Sigmoid colon (tissue), 6 donors: ENCODE measurements at regions not wholly inside any gene's neighbourhood (a gene's known extent, or its start where the extent isn't known, plus 50 kb on each side); places are given as distances from the start of the nearest gene placed in this dataset.

ENCODE experiments used
- DNase-seq: peaks from one replicate; pipeline ENCODE4 v3.0.0-alpha.2; 2019
- H3K27ac ChIP-seq, 4 donors: fragments of 200-600 bp; sonication (generic); one replicate each; pipeline ENCODE4 v1.5.1; 2016 to 2019; ENCODE audit warnings: mild to moderate bottlenecking in 1 of 4
- H3K27me3 ChIP-seq, 3 donors: fragments of 200-600 bp; sonication (generic); one replicate each; pipeline ENCODE4 v1.5.1; 2019; ENCODE audit warnings: mild to moderate bottlenecking in 1 of 3
- H3K36me3 ChIP-seq, 4 donors: fragments of 200-600 bp; sonication (generic); one replicate each; pipeline ENCODE4 v1.5.1; 2016 to 2019
- H3K4me1 ChIP-seq, 4 donors: fragments of 200-600 bp; sonication (generic); one replicate each; pipeline ENCODE4 v1.5.1; 2017 to 2019
- H3K4me3 ChIP-seq, 4 donors: fragments of 200-600 bp; sonication (generic); one replicate each; pipeline ENCODE4 v1.5.1; 2017 to 2019; ENCODE audit warnings: mild to moderate bottlenecking in 2 of 4, moderate library complexity in 1 of 4
- H3K9me3 ChIP-seq, 4 donors: fragments of 200-600 bp in 3 of 4; sonication (generic) in 3 of 4; one replicate each; pipeline versions ENCODE4 v1.5.1 to v1.6.1; 2013 to 2019
- EP300 ChIP-seq, 4 donors: sonication (generic); formaldehyde crosslinking; IDR thresholded peaks; one replicate each; pipeline ENCODE4 v1.6.1; 2017; ENCODE audit warnings: antibody characterized with exemption in 4 of 4
- POLR2A ChIP-seq, 2 donors: fragments of 450-650 bp; IDR thresholded peaks; one replicate each; pipeline ENCODE4 v1.6.1; 2016; ENCODE audit warnings: antibody characterized with exemption in 2 of 2, mild to moderate bottlenecking in 2 of 2, moderate library complexity in 2 of 2
- POLR2AphosphoS5 ChIP-seq, 4 donors: sonication (generic); formaldehyde crosslinking; IDR thresholded peaks; one replicate each; pipeline ENCODE4 v1.6.1; 2017; ENCODE audit warnings: antibody characterized with exemption in 4 of 4
- WGBS, 2 donors: extraction: QIAGEN DNeasy Blood & Tissue Kit; methylation state at CpG; one replicate each; pipeline ENCODE4 v1.1.7; 2013; 5-methylcytosine and 5-hydroxymethylcytosine counted together
- intact Hi-C: fragments of 100-400 bp; cut with DNase I; formaldehyde crosslinking; loops from one replicate; pipeline ENCODE4 v1.15.1; 2023
- TF ChIP-seq, protein P1 (sequence below), 4 experiments: fragments of 450-650 bp in 3 of 4; fragments of 200-600 bp in 1 of 4; IDR thresholded peaks; one replicate each; pipeline ENCODE4 v1.5.1; 2016 to 2019; ENCODE audit warnings: antibody characterized with exemption in 4 of 4, mild to moderate bottlenecking in 3 of 4, moderate library complexity in 2 of 4
- donor health status: healthy with polysubstance abuse.
- donor health status: healthy.

DNA sequence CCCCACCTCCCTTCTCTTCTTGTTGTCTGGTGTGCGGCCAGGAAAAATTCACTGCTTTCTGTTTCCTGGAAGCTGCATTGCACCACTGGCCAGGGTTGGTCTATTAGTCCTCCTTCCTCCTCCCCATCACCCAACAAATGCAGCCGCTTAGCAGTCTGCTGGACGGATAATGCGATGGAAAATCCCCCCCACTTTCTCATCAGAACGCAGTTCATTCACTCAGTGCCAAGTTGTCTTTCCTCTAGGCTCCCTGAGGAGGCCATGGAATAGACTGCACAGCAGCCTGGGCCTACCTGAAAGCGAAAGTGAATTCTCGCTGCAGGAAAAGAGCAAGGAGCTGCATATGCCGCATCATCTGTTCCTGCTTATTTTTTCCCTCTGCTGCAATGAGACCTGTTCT is 513.6 kb downstream of the METTL15 start:
- DNase-seq, result no peak
- Histone ChIP-seq H3K27ac (peak overlapping the region in 1 of 4 donors; percentile 3), H3K4me1 (no peaks in the 10 kb centered on the region), H3K36me3 (no peaks in the 10 kb centered on the region), H3K9me3 (no peaks in the 10 kb centered on the region), H3K4me3 (peak overlapping the region in 3 of 4 donors; percentile 7 to 33 (median 11)), H3K27me3 (no peaks in the 10 kb centered on the region)
- TF ChIP-seq POLR2A (IDR thresholded peaks at IDR 0.05) (no peak), POLR2AphosphoS5 (IDR thresholded peaks at IDR 0.05) (no peak), EP300 (IDR thresholded peaks at IDR 0.05) (no peak)
- TF ChIP-seq, protein P1, sequence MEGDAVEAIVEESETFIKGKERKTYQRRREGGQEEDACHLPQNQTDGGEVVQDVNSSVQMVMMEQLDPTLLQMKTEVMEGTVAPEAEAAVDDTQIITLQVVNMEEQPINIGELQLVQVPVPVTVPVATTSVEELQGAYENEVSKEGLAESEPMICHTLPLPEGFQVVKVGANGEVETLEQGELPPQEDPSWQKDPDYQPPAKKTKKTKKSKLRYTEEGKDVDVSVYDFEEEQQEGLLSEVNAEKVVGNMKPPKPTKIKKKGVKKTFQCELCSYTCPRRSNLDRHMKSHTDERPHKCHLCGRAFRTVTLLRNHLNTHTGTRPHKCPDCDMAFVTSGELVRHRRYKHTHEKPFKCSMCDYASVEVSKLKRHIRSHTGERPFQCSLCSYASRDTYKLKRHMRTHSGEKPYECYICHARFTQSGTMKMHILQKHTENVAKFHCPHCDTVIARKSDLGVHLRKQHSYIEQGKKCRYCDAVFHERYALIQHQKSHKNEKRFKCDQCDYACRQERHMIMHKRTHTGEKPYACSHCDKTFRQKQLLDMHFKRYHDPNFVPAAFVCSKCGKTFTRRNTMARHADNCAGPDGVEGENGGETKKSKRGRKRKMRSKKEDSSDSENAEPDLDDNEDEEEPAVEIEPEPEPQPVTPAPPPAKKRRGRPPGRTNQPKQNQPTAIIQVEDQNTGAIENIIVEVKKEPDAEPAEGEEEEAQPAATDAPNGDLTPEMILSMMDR (IDR thresholded peaks at IDR 0.05), result no peak
- WGBS, 2 donors, result 55 to 76% methylated on average over 8 of the region's 8 CpGs
- intact Hi-C loops, result no loop called here

DNA sequence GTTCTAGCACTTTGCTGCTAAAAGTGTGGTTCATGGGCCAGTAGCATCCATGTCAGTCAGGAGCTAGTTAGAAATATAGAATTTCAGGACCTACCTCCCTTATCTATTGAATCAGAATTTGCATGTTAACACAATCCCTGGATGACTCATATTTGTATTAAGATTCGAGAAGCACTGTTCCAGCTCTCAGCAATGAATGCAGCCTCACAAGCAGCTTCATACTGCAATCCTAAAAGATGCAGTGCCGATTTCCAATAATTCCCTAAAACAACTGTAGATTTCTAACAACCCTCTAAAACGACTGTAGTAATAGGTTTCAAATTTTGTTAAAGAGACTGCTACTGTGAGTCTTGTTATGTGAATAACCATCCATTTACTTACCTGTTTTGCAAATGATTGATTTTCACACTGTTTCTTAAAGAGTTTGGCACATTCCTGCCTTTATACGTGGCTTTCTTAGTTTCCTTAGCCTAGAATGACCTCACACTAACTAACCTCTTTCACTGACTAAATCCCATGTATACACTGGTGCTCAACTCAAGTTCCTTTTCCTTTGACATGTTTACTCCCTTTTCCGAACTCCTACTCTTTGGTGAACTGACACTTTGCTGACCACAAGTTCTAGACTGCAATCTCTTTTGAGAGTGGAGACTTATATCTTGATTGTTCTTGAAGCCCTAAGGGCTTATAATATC is 511.8 kb downstream of the METTL15 start:
- Histone ChIP-seq H3K27me3 (no peaks in the 10 kb centered on the region), H3K4me3 (no peak overlapping the region), H3K4me1 (no peaks in the 10 kb centered on the region), H3K27ac (no peak overlapping the region), H3K9me3 (no peaks in the 10 kb centered on the region), H3K36me3 (no peaks in the 10 kb centered on the region)
- TF ChIP-seq, protein P1 (IDR thresholded peaks at IDR 0.05), result no peak
- no peak for TF ChIP-seq POLR2AphosphoS5 (IDR thresholded peaks at IDR 0.05)
- TF ChIP-seq EP300 (IDR thresholded peaks at IDR 0.05), result no peak
- WGBS, 2 donors, result 60 to 69% methylated on average over 5 of the region's 5 CpGs
- intact Hi-C loops, result no loop called here
- DNase-seq, result no peak

DNA sequence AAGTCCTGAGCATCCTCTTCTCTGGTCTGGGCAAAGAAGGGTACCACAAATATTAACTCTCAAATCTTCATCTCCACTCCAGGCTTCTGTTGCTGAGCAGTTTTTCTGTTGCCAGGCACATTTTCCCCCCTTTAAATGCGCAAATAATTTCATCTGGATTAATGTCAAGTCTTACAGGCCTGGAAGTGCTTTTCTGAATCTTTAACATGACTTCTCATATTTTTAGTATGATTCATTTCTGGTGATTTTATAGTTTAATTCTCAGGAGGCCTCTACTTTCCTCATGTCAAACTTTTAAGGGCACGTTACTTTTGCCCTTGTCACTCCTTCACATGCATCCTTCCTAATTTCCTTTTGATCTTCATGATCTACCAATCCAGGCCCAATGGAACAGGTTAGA is 510.2 kb downstream of the METTL15 start:
- Histone ChIP-seq H3K27ac (no peak overlapping the region), H3K9me3 (no peaks in the 10 kb centered on the region), H3K4me1 (no peaks in the 10 kb centered on the region), H3K4me3 (no peak overlapping the region), H3K27me3 (no peaks in the 10 kb centered on the region), H3K36me3 (no peaks in the 10 kb centered on the region)
- intact Hi-C loops, result no loop called here
- DNase-seq, result no peak
- TF ChIP-seq EP300 (IDR thresholded peaks at IDR 0.05) (no peak), POLR2AphosphoS5 (IDR thresholded peaks at IDR 0.05) (no peak), POLR2A (IDR thresholded peaks at IDR 0.05) (no peak)
- TF ChIP-seq, protein P1 (IDR thresholded peaks at IDR 0.05), result no peak
- WGBS, 2 donors, result 82 to 91% methylated on average over 2 of the region's 2 CpGs

DNA sequence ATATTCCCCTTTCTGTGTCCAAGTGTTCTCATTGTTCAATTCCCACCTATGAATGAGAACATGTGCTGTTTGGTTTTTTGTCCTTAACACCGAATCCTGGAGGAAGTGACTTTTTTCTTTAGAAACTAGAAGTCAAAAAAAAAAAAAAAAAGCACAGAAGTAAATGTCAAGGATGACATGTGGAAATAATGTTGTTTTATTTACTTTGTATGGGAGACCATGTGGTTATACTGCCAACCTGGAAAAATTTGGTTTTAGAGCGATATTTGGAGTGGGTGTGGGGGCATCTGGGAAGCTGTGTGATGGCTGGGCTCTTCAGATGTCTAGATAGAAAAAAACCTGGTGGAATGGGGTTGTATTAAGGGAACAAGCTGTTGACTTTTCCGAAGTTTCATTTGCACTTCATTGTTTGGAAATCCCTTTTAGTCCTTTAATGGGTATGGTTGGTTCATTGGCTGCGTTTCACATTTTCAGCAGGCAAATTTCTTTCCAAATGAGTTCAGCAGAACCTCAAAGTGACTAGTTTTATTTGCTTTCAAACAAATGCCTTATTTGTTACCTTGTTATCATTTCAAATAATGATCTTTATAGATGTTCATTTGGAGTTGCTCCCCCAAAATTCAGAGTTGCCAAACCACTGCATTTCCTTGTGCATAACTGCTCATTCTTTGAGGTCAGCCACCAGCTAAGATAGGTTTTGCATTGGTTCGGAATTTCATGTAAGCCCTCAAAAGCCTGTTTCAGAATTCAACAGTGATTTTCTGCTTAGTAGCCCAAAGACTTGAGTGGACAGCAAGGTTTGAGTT is 508.2 kb downstream of the METTL15 start:
- no peaks in the 10 kb centered on the region for H3K4me1 ChIP-seq
- no peaks in the 10 kb centered on the region for H3K36me3 ChIP-seq
- no peaks in the 10 kb centered on the region for H3K27me3 ChIP-seq
- H3K4me3 ChIP-seq, result no peak overlapping the region
- no peaks in the 10 kb centered on the region for H3K9me3 ChIP-seq
- H3K27ac ChIP-seq, result no peak overlapping the region
- TF ChIP-seq EP300 (IDR thresholded peaks at IDR 0.05) (no peak), POLR2A (IDR thresholded peaks at IDR 0.05) (no peak), POLR2AphosphoS5 (IDR thresholded peaks at IDR 0.05) (no peak)
- TF ChIP-seq, protein P1 (IDR thresholded peaks at IDR 0.05), result no peak
- no peak for DNase-seq
- intact Hi-C loops, result no loop called here
- 67 to 69% methylated on average over 5 of the region's 5 CpGs for WGBS, 2 donors
